ENCODE measurements at regions not wholly inside any gene's neighbourhood (a gene's known extent, or its start where the extent isn't known, plus 50 kb on each side); places are given as distances from the start of the nearest gene placed in this dataset.

GRCh38 chr14:101199028-101199770, 295.7 kb upstream of the RTL1 start:
- no peak for TF ChIP-seq POLR2AphosphoS5 (IDR thresholded peaks at IDR 0.05)
- TF ChIP-seq CTCF (IDR thresholded peaks at IDR 0.05), result no peak
- TF ChIP-seq POLR2A (IDR thresholded peaks at IDR 0.05), result no peak
- TF ChIP-seq EP300 (IDR thresholded peaks at IDR 0.05), result no peak
